ENCODE measurements at regions not wholly inside any gene's neighbourhood (a gene's known extent, or its start where the extent isn't known, plus 50 kb on each side); places are given as distances from the start of the nearest gene placed in this dataset.

DNA sequence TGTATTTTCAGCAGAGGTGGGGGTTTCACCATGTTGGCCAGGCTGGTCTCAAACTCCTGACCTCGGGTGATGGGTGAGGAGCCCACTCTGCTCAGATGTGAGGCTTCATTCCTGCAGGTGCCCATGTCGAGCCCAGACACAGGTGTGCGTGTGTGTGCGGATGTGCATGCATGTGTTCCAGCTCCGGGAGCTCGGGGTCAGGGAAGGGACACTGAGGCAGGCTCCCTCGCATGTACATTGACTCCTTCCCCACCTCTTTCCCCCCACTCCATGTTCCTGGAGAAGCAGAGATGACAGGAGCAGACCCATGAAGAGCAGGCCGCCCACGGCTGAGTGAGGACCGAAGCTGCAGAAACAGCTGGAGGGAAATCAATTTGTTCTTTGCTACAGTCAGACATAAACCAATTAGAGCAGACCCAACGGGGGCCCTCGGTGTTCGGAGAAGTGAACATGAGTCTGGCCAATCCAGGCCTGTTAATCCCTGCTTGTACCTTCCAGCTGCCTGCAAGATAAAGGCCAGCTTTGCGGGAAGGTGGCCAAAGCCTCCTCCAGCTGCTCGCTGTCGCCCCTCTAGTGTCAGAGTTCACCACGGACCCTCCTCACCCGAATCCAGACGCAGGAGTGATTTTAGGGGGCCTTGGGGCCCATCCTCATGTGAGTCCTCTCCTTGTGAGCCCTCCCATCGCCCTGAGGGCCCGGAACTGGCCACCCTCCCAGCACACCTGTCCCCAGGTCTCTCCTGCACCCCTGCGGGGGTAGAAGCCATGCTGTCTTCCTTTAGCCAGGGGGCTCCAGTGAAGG is 321.0 kb upstream of the RTL1 start:
- no peaks in the 10 kb centered on the region for H3K27me3 ChIP-seq (ENCODE audit: insufficient read depth)
- no peak overlapping the region for H2AFZ ChIP-seq
- peaks cover 17% of the 10 kb centered on the region for H3K27me3 Mint-ChIP-seq (ENCODE audit: insufficient read depth, low read depth, poor library complexity)
- H3K9me3 Mint-ChIP-seq = peaks cover 3% of the 10 kb centered on the region; the same call in 1 of the 3 replicates
- H3K27ac Mint-ChIP-seq = no peak overlapping the region
- peaks cover 14% of the 10 kb centered on the region for H3K4me1 ChIP-seq (ENCODE audit: insufficient read depth)
- peak; percentile 13 for DNase-seq (ENCODE audit: low spot score)
- no peak overlapping the region for H3K4me3 ChIP-seq
- no peak overlapping the region for H3K4me3 Mint-ChIP-seq
- ATAC-seq = no peak
- H3K36me3 ChIP-seq (ENCODE audit: insufficient read depth) = no peaks in the 10 kb centered on the region
- H3K36me3 Mint-ChIP-seq (ENCODE audit: low read depth) = no peaks in the 10 kb centered on the region; the same call in 2 of the 3 replicates
- TF ChIP-seq JUNB (IDR thresholded peaks at IDR 0.05; ENCODE audit: unreplicated experiment) = no peak
- TF ChIP-seq, protein P1, sequence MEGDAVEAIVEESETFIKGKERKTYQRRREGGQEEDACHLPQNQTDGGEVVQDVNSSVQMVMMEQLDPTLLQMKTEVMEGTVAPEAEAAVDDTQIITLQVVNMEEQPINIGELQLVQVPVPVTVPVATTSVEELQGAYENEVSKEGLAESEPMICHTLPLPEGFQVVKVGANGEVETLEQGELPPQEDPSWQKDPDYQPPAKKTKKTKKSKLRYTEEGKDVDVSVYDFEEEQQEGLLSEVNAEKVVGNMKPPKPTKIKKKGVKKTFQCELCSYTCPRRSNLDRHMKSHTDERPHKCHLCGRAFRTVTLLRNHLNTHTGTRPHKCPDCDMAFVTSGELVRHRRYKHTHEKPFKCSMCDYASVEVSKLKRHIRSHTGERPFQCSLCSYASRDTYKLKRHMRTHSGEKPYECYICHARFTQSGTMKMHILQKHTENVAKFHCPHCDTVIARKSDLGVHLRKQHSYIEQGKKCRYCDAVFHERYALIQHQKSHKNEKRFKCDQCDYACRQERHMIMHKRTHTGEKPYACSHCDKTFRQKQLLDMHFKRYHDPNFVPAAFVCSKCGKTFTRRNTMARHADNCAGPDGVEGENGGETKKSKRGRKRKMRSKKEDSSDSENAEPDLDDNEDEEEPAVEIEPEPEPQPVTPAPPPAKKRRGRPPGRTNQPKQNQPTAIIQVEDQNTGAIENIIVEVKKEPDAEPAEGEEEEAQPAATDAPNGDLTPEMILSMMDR (conservative IDR thresholded peaks at IDR 0.05; ENCODE audit: low read depth in 2 of 2) = peak in 1 of 2 experiments; percentile 40; a peak in 2 of 4 replicates
- H3K79me2 ChIP-seq (replicated peaks; ENCODE audit: insufficient read depth) = no peaks in the 10 kb centered on the region
- no peaks in the 10 kb centered on the region; the same call in 1 of the 2 replicates for H3F3A ChIP-seq (replicated peaks; ENCODE audit: low read depth)
- H4K20me1 ChIP-seq (replicated peaks; ENCODE audit: insufficient read depth) = no peaks in the 10 kb centered on the region
- H3K4me2 ChIP-seq = no peak overlapping the region
- H3K27ac ChIP-seq (ENCODE audit: low read depth) = no peak overlapping the region
- peaks cover 23% of the 10 kb centered on the region for H3K4me1 Mint-ChIP-seq
- no peaks in the 10 kb centered on the region for H3K9me2 ChIP-seq (ENCODE audit: insufficient read depth)

DNA sequence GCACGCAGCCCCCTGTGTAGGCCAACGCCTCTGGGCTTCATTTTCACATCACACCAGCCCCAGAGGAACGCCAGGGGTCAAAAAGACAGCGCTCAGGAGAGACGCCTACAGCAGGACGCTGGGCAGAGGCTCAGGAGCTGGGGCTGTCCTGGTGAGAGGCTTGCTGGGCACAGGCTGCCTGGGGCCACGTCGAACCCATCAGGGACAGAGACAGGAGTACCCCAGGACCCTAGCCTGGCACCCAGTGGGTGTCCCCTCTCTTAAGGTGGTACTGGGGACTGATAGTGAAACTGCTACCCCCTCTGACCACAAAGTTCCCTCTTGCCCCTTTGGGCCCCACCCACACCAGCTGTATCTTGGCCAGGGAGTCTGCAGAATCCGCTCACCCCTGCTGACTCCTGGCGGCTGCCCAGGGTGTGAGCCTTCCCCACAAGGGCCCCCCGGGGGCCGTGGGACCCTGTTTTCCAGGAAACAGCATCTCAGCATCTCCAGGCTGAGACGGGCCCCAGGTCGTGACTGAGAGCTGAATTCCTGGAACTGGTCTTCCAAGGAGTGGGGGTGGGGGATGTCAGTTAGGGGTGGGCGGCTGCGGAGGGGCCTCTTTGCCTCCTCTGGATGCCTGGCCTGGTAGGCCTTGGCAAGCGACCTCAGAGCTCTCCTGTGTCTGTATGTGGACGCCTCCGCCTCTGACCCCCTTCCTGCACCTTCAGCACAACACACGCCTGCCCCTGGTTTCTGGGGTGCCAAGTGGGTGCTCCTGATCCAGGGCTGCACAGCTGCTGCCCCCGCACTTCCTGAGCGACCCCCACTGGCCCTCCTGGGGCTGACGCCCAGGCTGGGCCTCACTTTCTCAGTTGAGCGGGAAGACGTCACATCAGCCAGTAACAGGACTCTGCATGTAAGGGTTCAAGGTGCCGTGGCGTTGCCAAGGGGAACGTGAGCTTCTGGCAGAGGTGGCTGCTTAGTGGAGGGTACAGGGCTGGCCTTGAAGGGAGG is 321.9 kb upstream of the RTL1 start:
- Mint-ChIP-seq H3K27me3 (ENCODE audit: insufficient read depth, low read depth, poor library complexity) (peaks cover 17% of the 10 kb centered on the region), H3K27ac (no peak overlapping the region)
- H3K27ac ChIP-seq (ENCODE audit: low read depth) = no peak overlapping the region
- TF ChIP-seq, protein P2, sequence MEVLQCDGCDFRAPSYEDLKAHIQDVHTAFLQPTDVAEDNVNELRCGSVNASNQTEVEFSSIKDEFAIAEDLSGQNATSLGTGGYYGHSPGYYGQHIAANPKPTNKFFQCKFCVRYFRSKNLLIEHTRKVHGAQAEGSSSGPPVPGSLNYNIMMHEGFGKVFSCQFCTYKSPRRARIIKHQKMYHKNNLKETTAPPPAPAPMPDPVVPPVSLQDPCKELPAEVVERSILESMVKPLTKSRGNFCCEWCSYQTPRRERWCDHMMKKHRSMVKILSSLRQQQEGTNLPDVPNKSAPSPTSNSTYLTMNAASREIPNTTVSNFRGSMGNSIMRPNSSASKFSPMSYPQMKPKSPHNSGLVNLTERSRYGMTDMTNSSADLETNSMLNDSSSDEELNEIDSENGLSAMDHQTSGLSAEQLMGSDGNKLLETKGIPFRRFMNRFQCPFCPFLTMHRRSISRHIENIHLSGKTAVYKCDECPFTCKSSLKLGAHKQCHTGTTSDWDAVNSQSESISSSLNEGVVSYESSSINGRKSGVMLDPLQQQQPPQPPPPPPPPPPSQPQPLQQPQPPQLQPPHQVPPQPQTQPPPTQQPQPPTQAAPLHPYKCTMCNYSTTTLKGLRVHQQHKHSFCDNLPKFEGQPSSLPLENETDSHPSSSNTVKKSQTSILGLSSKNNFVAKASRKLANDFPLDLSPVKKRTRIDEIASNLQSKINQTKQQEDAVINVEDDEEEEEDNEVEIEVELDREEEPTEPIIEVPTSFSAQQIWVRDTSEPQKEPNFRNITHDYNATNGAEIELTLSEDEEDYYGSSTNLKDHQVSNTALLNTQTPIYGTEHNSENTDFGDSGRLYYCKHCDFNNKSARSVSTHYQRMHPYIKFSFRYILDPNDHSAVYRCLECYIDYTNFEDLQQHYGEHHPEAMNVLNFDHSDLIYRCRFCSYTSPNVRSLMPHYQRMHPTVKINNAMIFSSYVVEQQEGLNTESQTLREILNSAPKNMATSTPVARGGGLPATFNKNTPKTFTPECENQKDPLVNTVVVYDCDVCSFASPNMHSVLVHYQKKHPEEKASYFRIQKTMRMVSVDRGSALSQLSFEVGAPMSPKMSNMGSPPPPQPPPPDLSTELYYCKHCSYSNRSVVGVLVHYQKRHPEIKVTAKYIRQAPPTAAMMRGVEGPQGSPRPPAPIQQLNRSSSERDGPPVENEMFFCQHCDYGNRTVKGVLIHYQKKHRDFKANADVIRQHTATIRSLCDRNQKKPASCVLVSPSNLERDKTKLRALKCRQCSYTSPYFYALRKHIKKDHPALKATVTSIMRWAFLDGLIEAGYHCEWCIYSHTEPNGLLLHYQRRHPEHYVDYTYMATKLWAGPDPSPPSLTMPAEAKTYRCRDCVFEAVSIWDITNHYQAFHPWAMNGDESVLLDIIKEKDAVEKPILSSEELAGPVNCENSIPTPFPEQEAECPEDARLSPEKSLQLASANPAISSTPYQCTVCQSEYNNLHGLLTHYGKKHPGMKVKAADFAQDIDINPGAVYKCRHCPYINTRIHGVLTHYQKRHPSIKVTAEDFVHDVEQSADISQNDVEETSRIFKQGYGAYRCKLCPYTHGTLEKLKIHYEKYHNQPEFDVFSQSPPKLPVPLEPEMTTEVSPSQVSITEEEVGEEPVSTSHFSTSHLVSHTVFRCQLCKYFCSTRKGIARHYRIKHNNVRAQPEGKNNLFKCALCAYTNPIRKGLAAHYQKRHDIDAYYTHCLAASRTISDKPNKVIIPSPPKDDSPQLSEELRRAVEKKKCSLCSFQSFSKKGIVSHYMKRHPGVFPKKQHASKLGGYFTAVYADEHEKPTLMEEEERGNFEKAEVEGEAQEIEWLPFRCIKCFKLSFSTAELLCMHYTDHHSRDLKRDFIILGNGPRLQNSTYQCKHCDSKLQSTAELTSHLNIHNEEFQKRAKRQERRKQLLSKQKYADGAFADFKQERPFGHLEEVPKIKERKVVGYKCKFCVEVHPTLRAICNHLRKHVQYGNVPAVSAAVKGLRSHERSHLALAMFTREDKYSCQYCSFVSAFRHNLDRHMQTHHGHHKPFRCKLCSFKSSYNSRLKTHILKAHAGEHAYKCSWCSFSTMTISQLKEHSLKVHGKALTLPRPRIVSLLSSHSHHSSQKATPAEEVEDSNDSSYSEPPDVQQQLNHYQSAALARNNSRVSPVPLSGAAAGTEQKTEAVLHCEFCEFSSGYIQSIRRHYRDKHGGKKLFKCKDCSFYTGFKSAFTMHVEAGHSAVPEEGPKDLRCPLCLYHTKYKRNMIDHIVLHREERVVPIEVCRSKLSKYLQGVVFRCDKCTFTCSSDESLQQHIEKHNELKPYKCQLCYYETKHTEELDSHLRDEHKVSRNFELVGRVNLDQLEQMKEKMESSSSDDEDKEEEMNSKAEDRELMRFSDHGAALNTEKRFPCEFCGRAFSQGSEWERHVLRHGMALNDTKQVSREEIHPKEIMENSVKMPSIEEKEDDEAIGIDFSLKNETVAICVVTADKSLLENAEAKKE (CRISPR knock-in tag; IDR thresholded peaks at IDR 0.05) = no peak
- TF ChIP-seq, protein P3, sequence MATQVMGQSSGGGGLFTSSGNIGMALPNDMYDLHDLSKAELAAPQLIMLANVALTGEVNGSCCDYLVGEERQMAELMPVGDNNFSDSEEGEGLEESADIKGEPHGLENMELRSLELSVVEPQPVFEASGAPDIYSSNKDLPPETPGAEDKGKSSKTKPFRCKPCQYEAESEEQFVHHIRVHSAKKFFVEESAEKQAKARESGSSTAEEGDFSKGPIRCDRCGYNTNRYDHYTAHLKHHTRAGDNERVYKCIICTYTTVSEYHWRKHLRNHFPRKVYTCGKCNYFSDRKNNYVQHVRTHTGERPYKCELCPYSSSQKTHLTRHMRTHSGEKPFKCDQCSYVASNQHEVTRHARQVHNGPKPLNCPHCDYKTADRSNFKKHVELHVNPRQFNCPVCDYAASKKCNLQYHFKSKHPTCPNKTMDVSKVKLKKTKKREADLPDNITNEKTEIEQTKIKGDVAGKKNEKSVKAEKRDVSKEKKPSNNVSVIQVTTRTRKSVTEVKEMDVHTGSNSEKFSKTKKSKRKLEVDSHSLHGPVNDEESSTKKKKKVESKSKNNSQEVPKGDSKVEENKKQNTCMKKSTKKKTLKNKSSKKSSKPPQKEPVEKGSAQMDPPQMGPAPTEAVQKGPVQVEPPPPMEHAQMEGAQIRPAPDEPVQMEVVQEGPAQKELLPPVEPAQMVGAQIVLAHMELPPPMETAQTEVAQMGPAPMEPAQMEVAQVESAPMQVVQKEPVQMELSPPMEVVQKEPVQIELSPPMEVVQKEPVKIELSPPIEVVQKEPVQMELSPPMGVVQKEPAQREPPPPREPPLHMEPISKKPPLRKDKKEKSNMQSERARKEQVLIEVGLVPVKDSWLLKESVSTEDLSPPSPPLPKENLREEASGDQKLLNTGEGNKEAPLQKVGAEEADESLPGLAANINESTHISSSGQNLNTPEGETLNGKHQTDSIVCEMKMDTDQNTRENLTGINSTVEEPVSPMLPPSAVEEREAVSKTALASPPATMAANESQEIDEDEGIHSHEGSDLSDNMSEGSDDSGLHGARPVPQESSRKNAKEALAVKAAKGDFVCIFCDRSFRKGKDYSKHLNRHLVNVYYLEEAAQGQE (IDR thresholded peaks at IDR 0.05; ENCODE audit: unreplicated experiment) = no peak
- TF ChIP-seq JUNB (IDR thresholded peaks at IDR 0.05; ENCODE audit: unreplicated experiment) = no peak
- TF ChIP-seq POLR2AphosphoS5 (IDR thresholded peaks at IDR 0.05; ENCODE audit: low read depth) = no peak

More for the DNA sequence above, 321.9 kb upstream of the RTL1 start:
- H3K36me3 Mint-ChIP-seq (ENCODE audit: low read depth) = no peaks in the 10 kb centered on the region
- DNase-seq (ENCODE audit: low spot score) (no peak), ATAC-seq (no peak)
- Histone ChIP-seq H3K4me2 (no peak overlapping the region), H3K79me2 (replicated peaks; ENCODE audit: insufficient read depth) (no peaks in the 10 kb centered on the region), H3K4me3 (no peak overlapping the region), H3K4me1 (ENCODE audit: insufficient read depth) (peaks cover 14% of the 10 kb centered on the region), H3F3A (replicated peaks; ENCODE audit: low read depth) (no peaks in the 10 kb centered on the region; the same call in 1 of the 2 replicates), H3K27me3 (ENCODE audit: insufficient read depth) (no peaks in the 10 kb centered on the region), H4K20me1 (replicated peaks; ENCODE audit: insufficient read depth) (no peaks in the 10 kb centered on the region), H3K36me3 (ENCODE audit: insufficient read depth) (no peaks in the 10 kb centered on the region), H2AFZ (no peak overlapping the region), H3K9me2 (ENCODE audit: insufficient read depth) (no peaks in the 10 kb centered on the region)
- H3K4me1 Mint-ChIP-seq = peaks cover 23% of the 10 kb centered on the region
- no peak overlapping the region for H3K4me3 Mint-ChIP-seq
- H3K9me3 Mint-ChIP-seq = peaks cover 3% of the 10 kb centered on the region; the same call in 1 of the 3 replicates
